DMS 273 (cell line): ENCODE measurements at regions not wholly inside any gene's neighbourhood (a gene's known extent, or its start where the extent isn't known, plus 50 kb on each side); places are given as distances from the start of the nearest gene placed in this dataset.
"Not testable (repeated sequence)": the region's sequence is repeated elsewhere in the genome, so short reads cannot be mapped to it uniquely, and the experiment has no call there.

ENCODE experiments used
- DNase-seq: peaks from one replicate; lab custom pipeline; 2025; ENCODE audit not compliant: unreplicated experiment; lab: John Stamatoyannopoulos, UW

GRCh38 chr13:80835902-80836301, 495.0 kb upstream of the SPRY2 start:
- DNase-seq, result no peak

DNA sequence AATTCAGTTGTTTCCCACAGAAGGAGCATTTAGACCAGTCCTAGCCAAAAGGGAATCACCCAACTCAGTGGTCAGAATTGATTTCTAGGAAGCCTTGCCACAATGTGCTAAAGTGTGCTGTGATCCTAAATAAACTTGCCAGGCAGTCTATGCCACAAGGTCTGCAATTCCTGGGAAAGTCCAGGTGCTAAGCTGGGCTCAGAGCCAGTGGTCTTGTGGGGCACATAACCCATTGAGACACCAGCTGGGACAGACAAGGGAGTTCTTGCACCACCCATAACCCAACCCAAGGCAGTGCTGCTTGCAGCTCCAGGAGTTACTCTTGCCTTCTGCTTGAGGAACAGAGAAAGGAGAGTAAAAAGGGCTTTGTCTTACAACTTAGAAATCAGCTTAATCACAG, 489.5 kb upstream of the SPRY2 start:
- peak; percentile 5 for DNase-seq

DNA sequence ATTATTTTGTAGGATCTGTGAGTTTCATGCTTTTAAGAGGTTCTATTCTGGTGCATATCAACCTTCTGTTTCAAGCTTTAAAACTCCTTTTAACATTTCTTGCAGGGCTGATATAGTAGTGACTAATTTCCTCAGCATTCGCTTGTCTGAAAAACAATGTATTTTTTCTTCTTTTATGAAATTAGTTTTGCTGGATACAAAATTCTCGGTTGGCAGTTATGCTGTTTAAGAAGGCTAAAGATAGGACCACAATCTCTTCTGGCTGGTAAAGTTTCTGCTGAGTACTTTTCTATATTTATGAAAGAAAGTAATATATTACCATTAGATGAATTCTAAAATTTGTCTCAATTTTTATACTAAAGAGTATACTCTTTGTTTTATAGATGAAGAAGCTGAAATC, 487.8 kb upstream of the SPRY2 start:
- no peak for DNase-seq

GRCh38 chr13:80825276-80825675, 484.4 kb upstream of the SPRY2 start:
- no peak for DNase-seq

DNA sequence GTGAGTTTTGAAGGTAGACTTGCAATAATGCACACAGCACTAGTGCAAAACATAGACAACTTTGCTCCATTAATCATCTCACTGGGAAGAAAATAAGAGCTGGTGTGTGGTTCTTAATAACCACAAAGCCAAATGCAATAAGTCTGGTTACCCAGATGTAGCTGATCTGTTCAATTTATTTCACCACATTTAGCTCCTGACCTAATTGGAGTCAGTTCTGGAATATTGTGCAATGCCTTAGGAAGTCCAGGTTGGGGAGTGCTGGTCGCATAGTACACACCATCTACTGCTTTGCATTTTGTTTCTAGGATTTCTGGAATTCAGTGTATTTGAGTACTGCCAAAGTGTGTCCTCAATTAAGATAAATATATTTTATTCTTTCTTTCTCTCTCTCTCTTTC, 483.3 kb upstream of the SPRY2 start:
- no peak for DNase-seq

DNA sequence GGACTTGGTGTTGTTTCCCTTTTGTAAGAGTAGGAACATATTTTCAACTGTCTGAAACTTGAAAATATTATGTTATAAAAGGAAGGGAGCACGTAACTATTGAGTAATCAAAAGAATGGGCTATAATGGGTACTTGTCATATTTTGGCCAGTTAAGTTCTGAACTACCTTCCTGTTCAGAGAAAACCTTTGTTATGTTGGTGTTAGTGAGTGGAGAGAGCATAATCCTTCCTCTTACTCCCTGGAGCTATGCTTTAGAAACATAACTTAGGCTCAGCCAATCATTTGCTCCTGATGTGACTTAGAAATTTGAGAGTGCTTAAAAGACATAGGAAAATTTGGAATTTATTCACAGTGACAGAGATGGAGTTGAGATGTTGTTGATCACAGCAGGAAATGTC, 482.5 kb upstream of the SPRY2 start:
- DNase-seq, result no peak

DNA sequence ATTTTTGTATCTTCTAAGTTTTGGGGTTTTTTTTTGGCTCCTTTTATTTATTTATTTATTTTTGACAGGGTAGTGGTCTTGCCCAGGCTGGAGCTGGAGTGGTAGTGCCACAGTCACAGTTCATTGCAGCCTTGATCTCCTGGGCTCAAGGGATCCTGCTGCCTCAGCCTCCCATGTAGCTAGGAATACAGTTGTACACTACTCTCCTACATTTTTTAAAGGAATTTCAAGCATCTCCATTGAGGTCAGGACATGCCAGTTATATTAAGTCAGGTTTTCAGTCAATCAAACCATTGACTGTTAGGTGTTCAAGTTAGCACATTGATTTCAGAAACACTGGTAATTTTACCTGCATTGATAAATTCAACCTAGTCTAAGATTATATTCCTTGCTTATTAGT, 480.5 kb upstream of the SPRY2 start:
- DNase-seq, result no peak

DNA sequence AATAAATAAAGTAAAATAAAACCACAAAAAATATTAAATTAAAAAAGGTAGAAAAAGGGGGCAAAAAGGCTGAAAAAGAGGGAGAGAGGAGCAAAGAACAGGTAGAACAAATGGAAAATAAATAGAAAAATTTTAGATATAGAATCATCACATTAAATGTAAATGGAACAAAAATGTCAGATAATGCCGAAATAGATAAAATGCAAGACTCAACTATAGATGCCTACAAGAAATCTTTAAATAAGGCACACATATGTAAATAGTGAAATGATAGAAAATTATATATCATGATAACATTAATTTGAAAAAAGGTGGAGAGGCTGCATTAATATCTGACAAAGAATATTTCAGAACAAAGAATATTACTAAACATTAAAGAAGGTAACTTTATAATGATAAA, 477.1 kb upstream of the SPRY2 start:
- DNase-seq, result no peak

GRCh38 chr13:80814541-80814940, 473.6 kb upstream of the SPRY2 start:
- DNase-seq, result no peak

- not testable (repeated sequence) for DNase-seq
Measured at GRCh38 chr13:80810294-80810693, 469.4 kb upstream of the SPRY2 start.

- DNase-seq, result no peak
Measured at GRCh38 chr13:80802946-80803345, 462.0 kb upstream of the SPRY2 start.

- DNase-seq, result no peak
Measured at GRCh38 chr13:80798576-80799133, 457.7 kb upstream of the SPRY2 start.

DNA sequence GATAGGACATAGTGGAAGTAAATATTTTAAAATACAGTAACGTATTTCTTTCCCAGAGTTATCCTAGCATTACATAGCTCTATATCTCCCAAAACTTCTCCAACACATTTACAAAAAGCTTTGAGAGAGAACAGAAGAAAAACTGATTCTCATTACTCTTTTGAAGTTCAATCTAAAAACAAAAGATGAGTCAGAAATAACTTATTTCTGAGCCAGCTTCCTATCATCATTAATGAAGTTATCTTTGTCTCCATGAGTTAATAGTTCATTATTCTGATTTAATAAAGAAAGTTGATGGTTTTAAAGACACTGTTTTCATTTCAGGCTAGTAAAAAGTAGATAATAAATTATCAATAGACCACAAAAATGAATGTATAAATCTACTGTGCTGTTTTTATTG, 446.7 kb upstream of the SPRY2 start:
- no peak for DNase-seq

- peak; percentile 25 for DNase-seq
Measured at GRCh38 chr13:80783926-80784565, 443.1 kb upstream of the SPRY2 start.

DNA sequence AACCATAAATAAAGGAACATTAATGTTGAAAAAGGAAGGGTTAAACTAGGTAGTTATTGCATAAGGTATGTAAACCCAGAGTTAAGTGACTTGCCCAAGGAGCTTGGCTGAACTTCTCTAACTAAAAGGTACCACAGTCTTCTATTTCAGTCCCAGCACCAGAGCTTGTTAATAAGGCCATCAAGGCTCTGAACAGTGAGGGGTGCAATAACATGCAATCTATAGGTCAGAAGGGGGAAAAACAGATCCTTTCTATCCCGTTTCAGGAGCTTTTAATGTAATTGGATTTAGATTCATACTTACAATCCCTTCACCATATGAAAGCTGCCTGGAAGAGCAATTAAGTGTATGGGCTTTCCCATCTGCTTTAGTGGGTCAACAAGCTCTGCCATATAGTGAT, 441.5 kb upstream of the SPRY2 start:
- peak; percentile 3 for DNase-seq

DNA sequence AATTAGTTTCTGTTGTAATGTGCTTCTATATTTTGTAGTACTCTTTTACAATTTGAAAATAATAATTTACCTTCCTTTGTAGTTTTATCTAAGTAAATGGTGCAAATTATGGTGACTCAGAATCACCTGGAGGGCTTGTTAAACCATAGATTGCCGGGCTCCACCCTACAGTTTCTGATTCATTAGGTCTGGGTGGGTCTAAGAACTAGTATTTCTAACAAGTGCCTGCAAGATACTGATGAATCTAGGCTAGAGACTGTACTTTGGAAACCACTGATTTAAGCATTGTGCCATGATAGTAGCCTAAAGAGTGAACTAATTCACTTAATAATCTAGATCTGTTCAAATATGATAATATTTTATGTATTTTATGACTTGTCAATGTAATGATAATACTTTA, 437.4 kb upstream of the SPRY2 start:
- no peak for DNase-seq

- no peak for DNase-seq
Measured at GRCh38 chr13:80757694-80758093, 416.8 kb upstream of the SPRY2 start.

- peak; percentile 87 for DNase-seq
Measured at GRCh38 chr13:80755910-80756309, 415.0 kb upstream of the SPRY2 start.

GRCh38 chr13:80754441-80754840, 413.5 kb upstream of the SPRY2 start:
- peak; percentile 16 for DNase-seq

DNA sequence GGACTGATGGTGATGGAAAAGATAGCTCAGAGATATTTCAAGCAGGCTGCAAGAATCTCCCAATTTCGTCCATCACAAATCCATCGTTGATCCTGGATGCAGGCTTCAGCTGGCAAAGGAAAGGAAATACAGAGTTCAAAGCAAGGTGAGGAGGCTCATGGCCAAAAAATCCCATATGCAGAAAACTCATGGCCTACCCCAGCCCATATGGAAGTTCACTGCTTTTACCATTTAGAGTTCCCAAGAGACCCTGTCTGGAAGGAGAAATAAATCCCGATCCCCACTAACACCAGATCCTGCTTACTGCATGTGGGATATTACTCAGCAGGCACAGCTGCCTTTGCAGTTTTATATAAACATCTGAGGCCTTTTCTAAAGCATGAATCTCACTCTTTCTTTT, 412.9 kb upstream of the SPRY2 start:
- peak; percentile 93 for DNase-seq

DNA sequence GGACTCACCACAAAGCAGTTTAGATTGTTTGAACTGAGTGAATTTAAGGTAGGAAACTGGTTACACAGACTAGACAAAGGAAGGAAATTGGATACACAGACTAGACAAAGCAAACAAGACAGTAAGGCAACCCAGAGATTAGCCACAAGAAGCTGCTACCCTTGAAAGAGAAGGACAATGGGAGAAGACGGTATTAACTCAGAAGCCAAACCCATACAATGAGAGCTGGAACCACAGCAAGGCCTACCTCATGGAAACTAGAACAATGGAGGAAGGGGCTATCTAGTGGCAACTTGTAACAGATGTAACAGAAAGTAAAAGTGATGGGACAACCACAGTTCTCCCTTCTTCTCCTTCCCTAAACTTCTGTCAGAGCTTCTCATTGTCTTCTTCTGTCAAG, 410.9 kb upstream of the SPRY2 start:
- DNase-seq, result no peak

DNA sequence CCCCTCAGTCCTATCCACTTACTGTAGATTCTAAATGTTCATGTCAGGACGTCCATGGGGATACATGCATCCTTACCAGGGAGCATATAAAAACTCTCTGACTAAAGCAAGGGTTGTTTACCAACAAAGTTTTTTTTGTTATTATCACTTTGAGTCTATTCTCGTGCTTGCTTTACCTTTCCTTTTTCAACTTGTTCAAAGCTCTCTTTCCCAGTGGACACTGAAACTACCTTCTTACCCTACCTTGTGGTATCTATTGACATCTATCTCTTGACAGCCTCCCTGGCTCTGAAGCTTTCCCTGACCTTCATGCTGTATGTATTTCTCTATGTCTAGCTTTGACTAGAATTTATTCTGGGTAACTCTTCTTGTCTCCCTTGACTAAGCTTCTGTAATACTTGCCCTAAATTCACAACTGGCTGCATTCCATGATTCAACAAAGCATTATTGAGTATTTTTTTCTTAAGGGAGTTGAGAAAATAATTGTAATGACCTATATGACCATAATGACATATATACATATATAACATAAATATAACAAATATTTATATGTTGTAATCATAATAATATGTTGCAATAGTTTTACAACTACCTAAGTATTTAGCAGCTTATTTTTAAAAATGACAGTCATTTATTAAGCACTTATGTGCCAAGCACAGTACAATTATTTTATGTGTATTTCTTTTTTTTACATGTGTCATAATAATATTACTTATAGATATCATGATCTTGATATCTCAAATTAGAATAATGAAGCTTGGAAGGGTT, 403.4 kb upstream of the SPRY2 start:
- DNase-seq, result no peak

- DNase-seq, result peak; percentile 38
Measured at GRCh38 chr13:80742033-80742432, 401.1 kb upstream of the SPRY2 start.
